GM12891 (cell line): ENCODE measurements at regions not wholly inside any gene's neighbourhood (a gene's known extent, or its start where the extent isn't known, plus 50 kb on each side); places are given as distances from the start of the nearest gene placed in this dataset.

Experiments
- DNase-seq: peaks from one replicate; pipeline ENCODE4 v3.0.0; 2011; ENCODE audit warnings: low spot score; ENCODE audit not compliant: insufficient read length
- FAIRE-seq: peaks from 2 replicates; lab custom pipeline; 2011; peaks lifted over from hg19 to GRCh38; lab: Jason Lieb, UNC
- PAX5 ChIP-seq: IDR thresholded peaks from 2 replicates; pipeline ENCODE4 v1.6.1; 2011; ENCODE audit warnings: low read length, moderate library complexity, mild to moderate bottlenecking; ENCODE audit not compliant: insufficient read depth, severe bottlenecking
- POLR2A ChIP-seq: IDR thresholded peaks from 2 replicates; pipeline ENCODE4 v1.6.1; 2011; ENCODE audit warnings: low read depth, low read length, control low read depth
- POLR2AphosphoS5 ChIP-seq: IDR thresholded peaks from 2 replicates; pipeline ENCODE4 v1.6.1; 2011; ENCODE audit warnings: low read depth, low read length, control low read depth
- POU2F2 ChIP-seq: IDR thresholded peaks from 2 replicates; pipeline ENCODE4 v1.6.1; 2011; ENCODE audit warnings: low read depth, mild to moderate bottlenecking, control low read depth, low read length, moderate library complexity
- SPI1 ChIP-seq: IDR thresholded peaks from 2 replicates; pipeline ENCODE4 v1.6.1; 2011; ENCODE audit warnings: low read depth, low read length, control low read depth
- TAF1 ChIP-seq: IDR thresholded peaks from 2 replicates; pipeline ENCODE4 v1.6.1; 2011; ENCODE audit warnings: low read depth, low read length, control low read depth

GRCh38 chr1:116260115-116260514 lies 112.9 kb upstream of the ATP1A1 start:
- TF ChIP-seq PAX5 (no peak), POLR2AphosphoS5 (no peak), POLR2A (no peak), TAF1 (no peak), POU2F2 (no peak), SPI1 (no peak)
- DNase-seq (no peak), FAIRE-seq (no peak)

- DNase-seq (no peak), FAIRE-seq (no peak)
- TF ChIP-seq POLR2AphosphoS5, result no peak
- TF ChIP-seq PAX5, result no peak
- TF ChIP-seq POU2F2, result no peak
Observed at GRCh38 chr1:116260621-116261020, 112.4 kb upstream of the ATP1A1 start.

GRCh38 chr1:116261227-116261626 lies 111.8 kb upstream of the ATP1A1 start:
- no peak for TF ChIP-seq TAF1
- no peak for TF ChIP-seq PAX5
- no peak for TF ChIP-seq SPI1
- TF ChIP-seq POU2F2, result no peak
- no peak for TF ChIP-seq POLR2AphosphoS5
- FAIRE-seq, result no peak
- no peak for DNase-seq

- FAIRE-seq, result no peak
- no peak for DNase-seq
- no peak for TF ChIP-seq PAX5
- TF ChIP-seq TAF1, result no peak
- TF ChIP-seq POLR2AphosphoS5, result no peak
- no peak for TF ChIP-seq POLR2A
- no peak for TF ChIP-seq POU2F2
- TF ChIP-seq SPI1, result no peak
Observed at GRCh38 chr1:116262207-116262994, 110.6 kb upstream of the ATP1A1 start.

- DNase-seq (no peak), FAIRE-seq (no peak)
- TF ChIP-seq SPI1 (no peak), TAF1 (no peak), POLR2A (no peak), PAX5 (no peak), POLR2AphosphoS5 (no peak), POU2F2 (no peak)
Observed at GRCh38 chr1:116262995-116263385, 110.1 kb upstream of the ATP1A1 start.

- FAIRE-seq (no peak), DNase-seq (no peak)
- TF ChIP-seq PAX5 (no peak), POU2F2 (no peak), POLR2AphosphoS5 (no peak), SPI1 (no peak), POLR2A (no peak), TAF1 (no peak)
Observed at GRCh38 chr1:116265931-116266863, 106.8 kb upstream of the ATP1A1 start.

- DNase-seq (no peak), FAIRE-seq (no peak)
- TF ChIP-seq POU2F2 (no peak), POLR2A (no peak), PAX5 (no peak), POLR2AphosphoS5 (no peak), TAF1 (no peak)
Observed at GRCh38 chr1:116266864-116267212, 106.2 kb upstream of the ATP1A1 start.

GRCh38 chr1:116268211-116268610 lies 104.8 kb upstream of the ATP1A1 start:
- no peak for FAIRE-seq
- TF ChIP-seq POLR2A, result no peak
- no peak for TF ChIP-seq TAF1
- TF ChIP-seq PAX5, result no peak
- no peak for TF ChIP-seq SPI1
- no peak for TF ChIP-seq POLR2AphosphoS5
- TF ChIP-seq POU2F2, result no peak
- no peak for DNase-seq

GRCh38 chr1:116270316-116271057 lies 102.6 kb upstream of the ATP1A1 start:
- no peak for TF ChIP-seq TAF1
- DNase-seq, result no peak
- no peak for FAIRE-seq
